ENCODE measurements at regions not wholly inside any gene's neighbourhood (a gene's known extent, or its start where the extent isn't known, plus 50 kb on each side); places are given as distances from the start of the nearest gene placed in this dataset.

DNA sequence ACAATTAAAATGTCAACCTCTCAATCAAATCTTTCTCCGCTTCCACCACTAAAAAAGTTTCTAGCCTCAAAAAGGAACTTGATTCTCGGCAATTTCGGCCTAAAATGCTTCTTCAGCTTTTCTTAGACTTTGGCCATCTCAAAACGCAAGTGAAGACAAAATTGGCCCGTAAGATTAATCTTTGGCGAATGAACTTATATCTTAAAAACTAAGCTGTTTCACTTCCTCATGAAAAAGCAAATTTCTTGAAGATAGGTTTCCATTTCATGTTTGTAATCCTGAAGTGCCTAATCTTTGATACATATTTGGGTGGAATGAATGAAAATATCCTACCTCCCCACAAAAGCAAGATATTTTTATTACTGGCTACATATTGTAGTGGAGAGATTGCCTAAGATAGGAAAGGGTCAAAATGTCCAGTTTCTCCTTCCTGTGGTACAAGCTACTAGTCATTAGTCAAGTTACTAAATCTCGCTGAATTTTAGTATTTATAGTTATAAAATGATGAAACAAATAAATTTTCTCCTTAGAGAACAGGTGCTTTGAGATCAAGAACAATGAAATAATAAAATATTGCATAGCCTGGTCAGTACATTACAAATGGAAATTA lies 85.4 kb upstream of the ZEB2 start:
- Mint-ChIP-seq H3K4me1 (ENCODE audit: low read depth) (no peaks in the 10 kb centered on the region), H3K27me3 (no peaks in the 10 kb centered on the region), H3K4me3 (no peak overlapping the region)

GRCh38 chr2:144603334-144603733 lies 83.4 kb upstream of the ZEB2 start:
- Mint-ChIP-seq H3K36me3 (no peaks in the 10 kb centered on the region), H3K27ac (no peak overlapping the region), H3K4me1 (ENCODE audit: low read depth) (no peaks in the 10 kb centered on the region), H3K4me3 (no peak overlapping the region), H3K9me3 (ENCODE audit: low read depth) (no peaks in the 10 kb centered on the region), H3K27me3 (peaks cover 3% of the 10 kb centered on the region)

More for the DNA sequence above, 85.4 kb upstream of the ZEB2 start:
- H3K36me3 Mint-ChIP-seq: no peaks in the 10 kb centered on the region
- no peak overlapping the region for H3K27ac Mint-ChIP-seq
- no peaks in the 10 kb centered on the region for H3K9me3 Mint-ChIP-seq (ENCODE audit: low read depth)

- no peak overlapping the region for H3K27ac Mint-ChIP-seq
- no peak overlapping the region for H3K4me3 Mint-ChIP-seq
- H3K36me3 Mint-ChIP-seq: peaks cover 3% of the 10 kb centered on the region
- H3K27me3 Mint-ChIP-seq: peaks cover 4% of the 10 kb centered on the region
- H3K9me3 Mint-ChIP-seq (ENCODE audit: low read depth): peaks cover 6% of the 10 kb centered on the region
- no peaks in the 10 kb centered on the region for H3K4me1 Mint-ChIP-seq (ENCODE audit: low read depth)
These were observed 79.0 kb upstream of the ZEB2 start for GRCh38 chr2:144598906-144599305.

- peaks cover 4% of the 10 kb centered on the region for H3K27me3 Mint-ChIP-seq
- peaks cover 3% of the 10 kb centered on the region for H3K36me3 Mint-ChIP-seq
- H3K27ac Mint-ChIP-seq: no peak overlapping the region
- peaks cover 6% of the 10 kb centered on the region for H3K9me3 Mint-ChIP-seq (ENCODE audit: low read depth)
- H3K4me1 Mint-ChIP-seq (ENCODE audit: low read depth): no peaks in the 10 kb centered on the region
- H3K4me3 Mint-ChIP-seq: no peak overlapping the region
These were observed 78.1 kb upstream of the ZEB2 start for GRCh38 chr2:144597894-144598593.

DNA sequence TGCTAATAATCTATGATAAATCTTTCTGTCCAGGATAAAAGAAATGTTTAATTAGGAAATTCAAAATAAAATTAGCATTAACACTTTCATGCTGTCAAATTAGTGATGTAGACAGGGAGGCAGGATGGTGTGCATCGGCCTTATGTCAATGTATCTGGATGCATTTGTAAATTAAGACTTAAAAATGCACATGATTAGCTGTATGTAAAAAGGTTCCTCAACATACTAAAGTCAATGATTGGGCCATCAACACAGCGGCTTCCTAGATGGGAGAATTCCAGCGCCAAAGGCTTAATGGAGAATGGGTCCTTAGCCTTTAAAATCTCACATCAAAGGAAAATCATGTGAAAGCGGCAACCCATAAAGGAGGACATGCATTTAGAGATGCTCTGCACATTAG lies 77.5 kb upstream of the ZEB2 start:
- peaks cover 4% of the 10 kb centered on the region for H3K27me3 Mint-ChIP-seq
- no peaks in the 10 kb centered on the region for H3K4me1 Mint-ChIP-seq (ENCODE audit: low read depth)
- H3K9me3 Mint-ChIP-seq (ENCODE audit: low read depth): peaks cover 6% of the 10 kb centered on the region
- no peak overlapping the region for H3K4me3 Mint-ChIP-seq
- H3K27ac Mint-ChIP-seq: no peak overlapping the region
- H3K36me3 Mint-ChIP-seq: peaks cover 3% of the 10 kb centered on the region

GRCh38 chr2:144596073-144596871 lies 76.4 kb upstream of the ZEB2 start:
- Mint-ChIP-seq H3K27ac (no peak overlapping the region), H3K4me3 (no peak overlapping the region), H3K9me3 (ENCODE audit: low read depth) (peaks cover 6% of the 10 kb centered on the region), H3K4me1 (ENCODE audit: low read depth) (no peaks in the 10 kb centered on the region), H3K27me3 (peaks cover 4% of the 10 kb centered on the region), H3K36me3 (peaks cover 3% of the 10 kb centered on the region)

GRCh38 chr2:144595686-144596072 lies 75.8 kb upstream of the ZEB2 start:
- Mint-ChIP-seq H3K27me3 (peaks cover 4% of the 10 kb centered on the region), H3K4me3 (no peak overlapping the region)

DNA sequence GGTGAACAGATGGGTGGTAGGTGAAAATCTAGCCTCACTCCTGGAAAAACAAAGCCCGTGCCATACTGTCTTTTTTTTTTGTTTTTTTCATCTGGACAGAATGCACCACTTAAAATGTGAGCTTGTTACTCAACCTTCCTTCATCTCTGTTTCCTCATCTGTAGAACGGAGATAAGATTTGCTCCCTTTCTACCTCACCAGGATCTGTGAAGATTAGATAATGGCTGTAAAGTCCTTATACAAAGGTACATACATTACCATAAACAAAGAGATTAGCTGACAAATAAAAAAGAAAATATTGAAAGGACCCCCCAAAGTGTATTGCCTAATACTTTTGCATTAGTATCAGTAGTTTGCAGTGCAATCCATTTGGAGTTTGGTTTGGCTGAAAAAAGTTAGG lies 75.4 kb upstream of the ZEB2 start:
- Mint-ChIP-seq H3K4me3 (no peak overlapping the region), H3K9me3 (ENCODE audit: low read depth) (peaks cover 6% of the 10 kb centered on the region), H3K4me1 (ENCODE audit: low read depth) (no peaks in the 10 kb centered on the region), H3K27me3 (peaks cover 4% of the 10 kb centered on the region), H3K36me3 (peaks cover 3% of the 10 kb centered on the region), H3K27ac (no peak overlapping the region)

More at GRCh38 chr2:144595686-144596072, 75.8 kb upstream of the ZEB2 start:
- no peak overlapping the region for H3K27ac Mint-ChIP-seq
- peaks cover 3% of the 10 kb centered on the region for H3K36me3 Mint-ChIP-seq
- no peaks in the 10 kb centered on the region for H3K4me1 Mint-ChIP-seq (ENCODE audit: low read depth)
- peaks cover 6% of the 10 kb centered on the region for H3K9me3 Mint-ChIP-seq (ENCODE audit: low read depth)

- Mint-ChIP-seq H3K4me3 (no peak overlapping the region), H3K9me3 (ENCODE audit: low read depth) (peaks cover 6% of the 10 kb centered on the region), H3K27ac (no peak overlapping the region), H3K4me1 (ENCODE audit: low read depth) (no peaks in the 10 kb centered on the region), H3K36me3 (peaks cover 3% of the 10 kb centered on the region), H3K27me3 (peaks cover 2% of the 10 kb centered on the region)
These were observed 73.9 kb upstream of the ZEB2 start for GRCh38 chr2:144593803-144594202.

DNA sequence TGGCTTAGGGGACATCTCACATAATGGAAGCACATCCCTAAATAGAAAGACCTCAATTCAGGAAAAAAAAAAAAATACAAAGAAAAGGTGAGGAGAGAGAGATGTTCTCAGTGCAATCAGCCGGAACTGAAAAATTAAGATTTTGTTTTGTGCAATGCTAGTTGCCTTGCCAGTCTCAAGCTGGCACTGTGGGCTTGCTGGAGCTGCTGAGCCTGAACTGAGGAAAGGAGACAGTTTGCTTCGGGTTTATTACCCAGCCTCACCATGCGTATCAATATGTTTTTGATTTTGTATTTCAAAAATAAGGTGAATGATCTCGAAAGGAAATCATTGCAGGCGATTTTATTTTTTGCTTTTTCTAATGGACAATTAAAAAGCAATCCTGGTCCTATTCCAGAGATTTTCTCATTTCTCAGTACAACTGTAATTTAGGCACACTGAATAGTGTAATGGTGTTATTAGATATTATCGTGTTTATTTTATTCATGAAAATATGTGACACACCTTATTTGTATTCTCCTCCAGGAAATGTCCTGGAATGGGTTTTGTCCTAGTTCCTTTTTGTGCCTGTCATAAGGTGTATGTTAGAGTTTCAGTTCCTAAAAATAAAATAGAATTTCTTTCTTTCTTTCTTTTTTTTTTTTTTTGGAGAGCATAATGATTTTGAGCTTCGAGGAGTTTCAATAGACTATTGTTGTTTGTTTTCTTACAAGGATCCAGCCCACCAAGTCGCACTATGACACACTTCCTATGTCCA lies 72.8 kb upstream of the ZEB2 start:
- no peaks in the 10 kb centered on the region for H3K4me1 Mint-ChIP-seq (ENCODE audit: low read depth)
- H3K4me3 Mint-ChIP-seq: no peak overlapping the region
- no peak overlapping the region for H3K27ac Mint-ChIP-seq
- peaks cover 2% of the 10 kb centered on the region for H3K27me3 Mint-ChIP-seq
- H3K9me3 Mint-ChIP-seq (ENCODE audit: low read depth): peaks cover 2% of the 10 kb centered on the region
- H3K36me3 Mint-ChIP-seq: peaks cover under 1% of the 10 kb centered on the region

GRCh38 chr2:144587306-144587705 lies 67.4 kb upstream of the ZEB2 start:
- no peak overlapping the region for H3K4me3 Mint-ChIP-seq
- peaks cover 3% of the 10 kb centered on the region for H3K9me3 Mint-ChIP-seq (ENCODE audit: low read depth)
- peaks cover 6% of the 10 kb centered on the region for H3K27me3 Mint-ChIP-seq
- no peaks in the 10 kb centered on the region for H3K36me3 Mint-ChIP-seq
- H3K4me1 Mint-ChIP-seq (ENCODE audit: low read depth): peaks cover 13% of the 10 kb centered on the region
- H3K27ac Mint-ChIP-seq: no peak overlapping the region

- H3K27me3 Mint-ChIP-seq: peaks cover 6% of the 10 kb centered on the region
- no peaks in the 10 kb centered on the region for H3K36me3 Mint-ChIP-seq
- peaks cover 13% of the 10 kb centered on the region for H3K4me1 Mint-ChIP-seq (ENCODE audit: low read depth)
- no peak overlapping the region for H3K27ac Mint-ChIP-seq
- peaks cover 3% of the 10 kb centered on the region for H3K9me3 Mint-ChIP-seq (ENCODE audit: low read depth)
- no peak overlapping the region for H3K4me3 Mint-ChIP-seq
These were observed 66.6 kb upstream of the ZEB2 start for GRCh38 chr2:144586476-144586875.

- peaks cover 3% of the 10 kb centered on the region for H3K9me3 Mint-ChIP-seq (ENCODE audit: low read depth)
- no peak overlapping the region for H3K27ac Mint-ChIP-seq
- H3K36me3 Mint-ChIP-seq: no peaks in the 10 kb centered on the region
- peaks cover 13% of the 10 kb centered on the region for H3K4me1 Mint-ChIP-seq (ENCODE audit: low read depth)
- no peak overlapping the region for H3K4me3 Mint-ChIP-seq
- peaks cover 6% of the 10 kb centered on the region for H3K27me3 Mint-ChIP-seq
These were observed 64.0 kb upstream of the ZEB2 start for GRCh38 chr2:144583741-144584453.

DNA sequence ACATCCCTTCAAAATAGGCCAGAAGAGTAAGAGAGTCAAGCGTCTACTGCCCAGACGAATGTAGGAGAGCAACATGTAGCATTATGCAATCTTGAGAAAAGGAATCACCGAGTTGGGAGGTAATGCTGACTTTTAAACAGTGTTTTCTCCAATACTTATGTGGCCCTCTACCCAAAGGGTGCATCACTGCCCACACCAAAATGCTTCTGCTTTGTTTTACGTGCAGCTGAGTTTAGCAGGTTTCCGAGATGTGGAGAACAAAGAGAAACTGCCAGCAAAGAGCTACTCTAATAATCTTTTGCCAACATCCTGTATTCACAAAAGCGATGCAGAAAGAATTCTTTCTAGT lies 63.4 kb upstream of the ZEB2 start:
- no peak overlapping the region for H3K4me3 Mint-ChIP-seq
- no peak overlapping the region for H3K27ac Mint-ChIP-seq
- peaks cover 3% of the 10 kb centered on the region for H3K9me3 Mint-ChIP-seq (ENCODE audit: low read depth)
- peaks cover 13% of the 10 kb centered on the region for H3K4me1 Mint-ChIP-seq (ENCODE audit: low read depth)
- no peaks in the 10 kb centered on the region for H3K36me3 Mint-ChIP-seq
- peaks cover 6% of the 10 kb centered on the region for H3K27me3 Mint-ChIP-seq

All from activated naive CD8-positive, alpha-beta T cell (primary cell).